WERI-Rb-1 (cell line): ENCODE measurements at regions not wholly inside any gene's neighbourhood (a gene's known extent, or its start where the extent isn't known, plus 50 kb on each side); places are given as distances from the start of the nearest gene placed in this dataset.

Source experiments
- DNase-seq: peaks from one replicate; pipeline ENCODE4 v3.0.0-alpha.2; 2020
- H3K27ac ChIP-seq: fragments of 250-450 bp; sonication (Bioruptor Pico); 2 replicates; pipeline ENCODE4 v1.5.1; 2020; ENCODE audit warnings: mild to moderate bottlenecking, moderate library complexity
- H3K27me3 ChIP-seq: fragments of 250-450 bp; sonication (Bioruptor Pico); 2 replicates; pipeline ENCODE4 v1.5.1; 2021; ENCODE audit warnings: mild to moderate bottlenecking, low read depth, moderate library complexity; ENCODE audit not compliant: insufficient read depth, severe bottlenecking
- H3K36me3 ChIP-seq: fragments of 250-450 bp; sonication (Bioruptor Pico); 2 replicates; pipeline ENCODE4 v1.5.1; 2020; ENCODE audit warnings: mild to moderate bottlenecking, moderate library complexity
- H3K4me3 ChIP-seq: 2 replicates; pipeline ENCODE4 v1.5.1; 2011; ENCODE audit warnings: low read depth, mild to moderate bottlenecking, control low read depth, low read length
- H3K9me3 ChIP-seq: fragments of 250-450 bp; sonication (Bioruptor Pico); 2 replicates; pipeline ENCODE4 v1.5.1; 2021; ENCODE audit warnings: mild to moderate bottlenecking, moderate library complexity; ENCODE audit not compliant: severe bottlenecking
- CTCF ChIP-seq: IDR thresholded peaks from 2 replicates; pipeline ENCODE4 v1.5.1; 2011; ENCODE audit warnings: low read depth, mild to moderate bottlenecking, control low read depth, inconsistent platforms, low read length

GRCh38 chr6:99064834-99065233 lies 117.1 kb upstream of the FBXL4 start:
- Histone ChIP-seq H3K27ac (no peak overlapping the region), H3K4me3 (no peak overlapping the region), H3K36me3 (no peaks in the 10 kb centered on the region), H3K27me3 (no peaks in the 10 kb centered on the region), H3K9me3 (no peaks in the 10 kb centered on the region)
- no peak for TF ChIP-seq CTCF
- DNase-seq, result no peak

- no peak for TF ChIP-seq CTCF
- H3K4me3 ChIP-seq, result no peak overlapping the region
Measured at GRCh38 chr6:99036672-99037071, 88.9 kb upstream of the FBXL4 start.

GRCh38 chr6:99032396-99032795 lies 84.7 kb upstream of the FBXL4 start:
- Histone ChIP-seq H3K36me3 (no peaks in the 10 kb centered on the region), H3K9me3 (no peaks in the 10 kb centered on the region), H3K4me3 (no peak overlapping the region), H3K27ac (no peak overlapping the region), H3K27me3 (no peaks in the 10 kb centered on the region)
- TF ChIP-seq CTCF, result no peak
- DNase-seq, result no peak

More at GRCh38 chr6:99036672-99037071, 88.9 kb upstream of the FBXL4 start:
- Histone ChIP-seq H3K9me3 (no peaks in the 10 kb centered on the region), H3K27ac (no peak overlapping the region), H3K36me3 (no peaks in the 10 kb centered on the region), H3K27me3 (no peaks in the 10 kb centered on the region)
- no peak for DNase-seq

- no peak overlapping the region for H3K27ac ChIP-seq
- no peaks in the 10 kb centered on the region for H3K27me3 ChIP-seq
- H3K4me3 ChIP-seq, result no peak overlapping the region
- TF ChIP-seq CTCF, result no peak
- no peaks in the 10 kb centered on the region for H3K9me3 ChIP-seq
- H3K36me3 ChIP-seq, result no peaks in the 10 kb centered on the region
- no peak for DNase-seq
Measured at GRCh38 chr6:99031957-99032356, 84.2 kb upstream of the FBXL4 start.

- H3K9me3 ChIP-seq, result peaks cover 4% of the 10 kb centered on the region
- H3K27ac ChIP-seq, result no peak overlapping the region
- no peak for DNase-seq
- no peak overlapping the region for H3K4me3 ChIP-seq
- H3K27me3 ChIP-seq, result no peaks in the 10 kb centered on the region
- TF ChIP-seq CTCF, result no peak
- no peaks in the 10 kb centered on the region for H3K36me3 ChIP-seq
Measured at GRCh38 chr6:99030915-99031314, 83.2 kb upstream of the FBXL4 start.

- no peak overlapping the region for H3K4me3 ChIP-seq
- no peaks in the 10 kb centered on the region for H3K27me3 ChIP-seq
- peaks cover 5% of the 10 kb centered on the region for H3K9me3 ChIP-seq
- no peak overlapping the region for H3K27ac ChIP-seq
- H3K36me3 ChIP-seq, result no peaks in the 10 kb centered on the region
- TF ChIP-seq CTCF, result no peak
- DNase-seq, result no peak
Measured at GRCh38 chr6:99026135-99026534, 78.4 kb upstream of the FBXL4 start.
